ENCODE measurements at regions not wholly inside any gene's neighbourhood (a gene's known extent, or its start where the extent isn't known, plus 50 kb on each side); places are given as distances from the start of the nearest gene placed in this dataset.

GRCh38 chr5:45796959-45797553 is 100.9 kb upstream of the HCN1 start:
- no peak for TF ChIP-seq ZFX (IDR thresholded peaks at IDR 0.05; ENCODE audit: borderline replicate concordance)
- TF ChIP-seq CTCF (IDR thresholded peaks at IDR 0.05): peak; percentile 86
- no peak overlapping the region for H3K27ac ChIP-seq

GRCh38 chr5:45795458-45795857 is 99.3 kb upstream of the HCN1 start:
- no peak overlapping the region for H3K27ac ChIP-seq
- TF ChIP-seq CTCF (IDR thresholded peaks at IDR 0.05) (no peak), ZFX (IDR thresholded peaks at IDR 0.05; ENCODE audit: borderline replicate concordance) (no peak)

- TF ChIP-seq CTCF (IDR thresholded peaks at IDR 0.05): no peak
- TF ChIP-seq ZFX (IDR thresholded peaks at IDR 0.05; ENCODE audit: borderline replicate concordance): no peak
- no peak overlapping the region for H3K27ac ChIP-seq
Measured at GRCh38 chr5:45793638-45794532, 97.7 kb upstream of the HCN1 start.

GRCh38 chr5:45779874-45780671 is 83.9 kb upstream of the HCN1 start:
- TF ChIP-seq CTCF (IDR thresholded peaks at IDR 0.05): no peak
- no peak for TF ChIP-seq ZFX (IDR thresholded peaks at IDR 0.05; ENCODE audit: borderline replicate concordance)
- H3K27ac ChIP-seq: no peak overlapping the region

- TF ChIP-seq CTCF (IDR thresholded peaks at IDR 0.05): peak; percentile 77
- no peak for TF ChIP-seq ZFX (IDR thresholded peaks at IDR 0.05; ENCODE audit: borderline replicate concordance)
Measured at GRCh38 chr5:45774528-45774927, 78.3 kb upstream of the HCN1 start.

GRCh38 chr5:45772402-45772801 is 76.2 kb upstream of the HCN1 start:
- TF ChIP-seq CTCF (IDR thresholded peaks at IDR 0.05) (no peak), ZFX (IDR thresholded peaks at IDR 0.05; ENCODE audit: borderline replicate concordance) (no peak)

More at GRCh38 chr5:45774528-45774927, 78.3 kb upstream of the HCN1 start:
- no peak overlapping the region for H3K27ac ChIP-seq

More at GRCh38 chr5:45772402-45772801, 76.2 kb upstream of the HCN1 start:
- no peak overlapping the region for H3K27ac ChIP-seq
